EL (cell line): ENCODE measurements at regions not wholly inside any gene's neighbourhood (a gene's known extent, or its start where the extent isn't known, plus 50 kb on each side); places are given as distances from the start of the nearest gene placed in this dataset.

Experiments used
- DNase-seq: peaks from one replicate; pipeline ENCODE4 v3.0.0-alpha.2; 2016

- DNase-seq, result no peak
Measured at GRCh38 chr9:75623462-75623861, 267.0 kb upstream of the PCSK5 start.

GRCh38 chr9:75624998-75625397, 265.5 kb upstream of the PCSK5 start:
- no peak for DNase-seq

DNA sequence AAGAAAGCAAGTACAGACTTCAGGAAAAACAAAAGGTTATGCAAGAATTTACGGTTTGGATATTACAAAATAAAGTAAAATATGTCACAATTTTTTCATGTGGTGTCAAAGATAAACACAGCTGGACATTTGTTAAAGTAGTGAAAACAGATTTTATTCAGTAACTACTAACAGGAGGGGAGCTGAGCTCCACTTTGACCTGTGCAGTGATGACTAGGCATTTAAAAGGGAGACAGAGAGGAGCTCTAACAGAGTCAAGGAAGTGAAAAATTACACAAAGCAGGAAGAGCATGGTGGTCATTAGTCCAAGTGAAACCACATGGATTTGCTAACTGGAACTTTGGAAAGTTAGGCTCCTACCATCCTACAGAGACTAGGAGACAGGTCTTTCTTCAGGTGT, 263.6 kb upstream of the PCSK5 start:
- DNase-seq, result no peak

GRCh38 chr9:75628952-75629351, 261.5 kb upstream of the PCSK5 start:
- no peak for DNase-seq

DNA sequence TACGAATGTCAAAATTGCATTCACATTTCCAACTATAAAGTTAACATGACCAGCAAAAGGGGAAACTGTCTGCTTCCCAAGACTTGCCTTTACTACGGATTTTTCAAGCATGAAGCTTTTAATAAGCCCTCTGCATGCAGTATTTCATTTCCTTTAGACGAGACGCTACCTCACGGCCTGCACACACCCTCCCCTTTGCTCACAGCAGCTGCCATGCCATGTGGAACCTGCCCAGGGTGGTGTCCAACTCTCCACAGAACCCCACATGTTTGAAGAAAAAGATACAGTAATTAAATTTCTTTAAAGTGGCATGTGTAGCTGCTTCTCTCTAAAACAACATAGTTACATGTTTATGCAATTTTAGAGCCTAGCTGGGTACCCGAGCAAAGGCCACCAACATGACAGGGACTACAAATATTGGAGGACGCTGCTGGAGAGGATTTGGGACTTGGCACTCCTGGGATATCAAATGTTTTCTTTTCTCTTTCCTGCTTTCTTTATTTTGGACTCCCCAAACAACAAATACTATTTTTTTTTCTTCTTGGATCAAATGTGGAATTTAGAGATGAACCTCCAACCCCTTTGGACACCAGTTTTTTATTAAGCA, 256.9 kb upstream of the PCSK5 start:
- DNase-seq, result no peak

- no peak for DNase-seq
Measured at GRCh38 chr9:75636427-75637045, 253.9 kb upstream of the PCSK5 start.

DNA sequence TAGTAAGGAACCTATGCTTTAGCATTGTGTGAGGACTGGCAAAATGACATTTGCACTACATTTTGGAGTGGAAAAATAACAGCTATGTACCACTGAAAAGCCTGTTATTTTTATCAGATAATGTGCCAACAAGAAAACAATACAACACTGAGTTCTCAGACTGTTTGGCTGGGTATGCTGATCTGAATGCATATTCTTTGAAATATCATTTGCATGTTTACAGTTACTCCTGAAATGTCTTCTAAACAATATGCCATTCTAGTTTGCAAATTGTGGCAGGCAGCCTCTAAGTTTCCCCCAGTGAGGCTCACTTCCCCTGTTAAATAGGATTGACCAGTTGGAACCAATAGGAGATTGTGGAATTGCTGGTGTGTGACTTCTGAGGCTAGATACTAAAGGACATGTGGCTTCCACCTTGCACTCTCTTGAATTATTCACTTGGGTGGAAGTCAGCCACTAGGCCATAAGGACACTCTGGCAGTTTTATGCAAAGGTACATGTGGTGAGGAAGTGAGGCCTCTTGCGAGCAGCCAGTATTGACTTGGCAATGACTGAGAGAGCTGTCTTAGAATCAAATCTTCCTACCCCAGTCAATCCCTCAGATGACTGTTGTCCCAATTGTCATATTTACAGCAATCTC, 250.4 kb upstream of the PCSK5 start:
- DNase-seq, result no peak

- DNase-seq, result no peak
Measured at GRCh38 chr9:75642522-75642921, 248.0 kb upstream of the PCSK5 start.

DNA sequence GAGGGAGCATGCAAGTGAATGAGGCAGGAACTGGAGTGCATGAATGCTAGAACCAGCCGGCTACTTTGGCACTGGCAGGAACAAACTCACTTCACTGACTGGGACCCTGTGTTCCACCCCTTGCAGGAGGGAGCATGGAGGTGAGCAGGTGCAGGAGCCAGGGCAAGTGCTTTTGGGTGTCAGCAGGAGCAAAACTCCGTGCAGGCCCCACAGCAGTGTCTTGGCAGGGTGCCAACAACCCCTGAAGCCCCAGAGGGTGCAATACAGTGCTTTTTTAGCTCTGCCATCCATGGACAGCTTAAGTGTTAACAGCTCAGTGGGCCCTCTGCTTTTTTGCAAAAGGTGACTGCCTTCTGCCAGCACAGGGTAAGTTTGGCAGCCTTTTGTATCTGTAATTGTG, 245.8 kb upstream of the PCSK5 start:
- DNase-seq, result no peak

- no peak for DNase-seq
Measured at GRCh38 chr9:75648034-75648433, 242.4 kb upstream of the PCSK5 start.

GRCh38 chr9:75649060-75649459, 241.4 kb upstream of the PCSK5 start:
- DNase-seq, result no peak

DNA sequence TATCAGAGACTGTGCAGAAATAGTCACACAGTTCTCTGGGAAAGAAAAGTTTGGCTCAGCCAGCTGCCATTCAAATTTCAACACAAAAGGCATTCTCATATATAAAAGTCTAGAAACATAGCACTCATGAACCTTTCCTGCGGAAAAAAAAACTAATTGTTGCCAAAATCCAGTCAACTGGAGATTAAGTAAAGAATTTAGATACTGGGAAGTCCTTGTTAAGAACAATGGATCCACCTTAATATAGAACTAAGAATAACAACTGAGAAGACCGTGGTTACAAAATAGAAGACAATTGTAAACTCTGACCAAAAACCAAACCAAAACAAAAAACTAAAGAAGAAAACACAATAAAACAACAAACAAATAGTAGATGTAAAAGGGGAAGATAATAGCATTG, 238.8 kb upstream of the PCSK5 start:
- no peak for DNase-seq

- no peak for DNase-seq
Measured at GRCh38 chr9:75653335-75653734, 237.1 kb upstream of the PCSK5 start.

DNA sequence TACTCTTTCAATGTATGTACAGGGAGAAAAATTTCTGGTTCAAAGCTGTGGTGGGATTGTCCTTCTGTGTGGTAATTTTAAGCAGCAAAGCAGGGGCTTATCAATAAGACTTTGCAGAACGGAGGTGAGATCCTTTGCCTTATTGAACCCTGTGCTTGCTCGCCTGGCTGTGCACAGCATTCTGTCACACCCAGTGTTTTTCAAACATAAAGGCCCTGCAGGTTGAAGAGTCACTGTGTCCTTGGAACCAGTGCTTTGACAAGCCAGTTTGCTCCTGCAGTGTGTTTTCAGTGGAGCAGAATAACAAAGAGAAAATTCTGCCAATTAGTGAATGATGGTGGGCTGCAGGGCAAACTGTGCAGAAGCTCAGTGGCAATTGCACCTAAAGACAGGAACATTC, 236.7 kb upstream of the PCSK5 start:
- DNase-seq, result no peak

GRCh38 chr9:75657015-75657414, 233.5 kb upstream of the PCSK5 start:
- no peak for DNase-seq

GRCh38 chr9:75658301-75658905, 232.1 kb upstream of the PCSK5 start:
- DNase-seq, result no peak

DNA sequence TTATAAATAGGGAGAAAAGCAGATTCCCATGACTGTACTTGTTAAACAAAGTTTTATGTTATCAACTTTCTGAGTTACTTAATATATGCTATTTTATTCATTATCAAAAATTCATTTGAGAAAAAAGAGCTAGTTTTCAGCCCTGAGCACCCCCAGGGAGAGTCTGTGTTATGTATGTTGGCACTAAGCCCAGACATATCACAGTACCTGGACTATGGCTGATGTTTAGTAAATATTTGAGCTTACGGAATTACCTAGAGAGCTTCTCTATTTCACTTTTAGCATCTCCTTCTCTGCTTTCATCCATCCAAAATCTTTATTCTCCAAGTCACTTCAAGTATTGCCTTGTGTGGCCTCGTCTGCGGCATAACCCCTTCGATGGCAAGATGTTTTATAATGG, 225.9 kb upstream of the PCSK5 start:
- no peak for DNase-seq

- DNase-seq, result no peak
Measured at GRCh38 chr9:75666856-75667554, 223.5 kb upstream of the PCSK5 start.

DNA sequence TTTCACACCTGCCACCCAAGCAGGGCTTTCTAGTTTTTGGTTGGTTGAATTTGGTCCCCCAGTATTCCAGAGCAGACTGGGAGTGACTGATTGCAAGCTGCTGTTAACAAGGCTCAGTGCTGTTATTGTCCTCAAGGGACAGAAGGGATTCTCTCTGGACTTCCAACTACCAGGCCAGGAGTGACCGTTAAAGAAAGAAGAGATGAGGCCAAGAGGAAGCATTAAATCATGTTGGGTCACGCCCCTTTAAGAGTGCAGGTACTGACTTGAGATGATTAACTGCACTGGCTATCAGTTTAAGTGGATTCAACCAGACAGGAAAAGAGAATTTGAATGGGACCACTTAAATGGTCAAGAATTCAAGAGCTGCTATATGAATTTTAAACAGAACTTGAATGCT, 220.8 kb upstream of the PCSK5 start:
- DNase-seq, result no peak

- DNase-seq, result no peak
Measured at GRCh38 chr9:75671354-75671753, 219.1 kb upstream of the PCSK5 start.

- no peak for DNase-seq
Measured at GRCh38 chr9:75672478-75672877, 218.0 kb upstream of the PCSK5 start.

DNA sequence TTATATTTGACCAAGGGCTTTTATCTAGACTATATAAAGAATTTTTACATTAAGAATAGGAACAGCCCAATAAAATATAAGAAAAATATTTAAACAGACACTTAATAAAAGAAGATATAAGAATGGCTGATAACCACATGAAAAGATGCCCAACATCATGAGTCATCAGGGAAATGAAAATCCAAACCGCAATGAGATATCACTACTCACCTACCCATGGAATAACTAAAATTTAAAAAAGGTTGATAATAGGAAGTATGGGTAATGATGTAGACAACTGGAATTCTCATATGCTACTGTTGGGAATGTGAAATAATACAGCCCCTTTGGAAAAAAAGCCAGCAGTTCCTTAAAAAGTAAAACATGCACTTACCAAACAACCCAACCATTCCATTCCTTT, 206.9 kb upstream of the PCSK5 start:
- no peak for DNase-seq

DNA sequence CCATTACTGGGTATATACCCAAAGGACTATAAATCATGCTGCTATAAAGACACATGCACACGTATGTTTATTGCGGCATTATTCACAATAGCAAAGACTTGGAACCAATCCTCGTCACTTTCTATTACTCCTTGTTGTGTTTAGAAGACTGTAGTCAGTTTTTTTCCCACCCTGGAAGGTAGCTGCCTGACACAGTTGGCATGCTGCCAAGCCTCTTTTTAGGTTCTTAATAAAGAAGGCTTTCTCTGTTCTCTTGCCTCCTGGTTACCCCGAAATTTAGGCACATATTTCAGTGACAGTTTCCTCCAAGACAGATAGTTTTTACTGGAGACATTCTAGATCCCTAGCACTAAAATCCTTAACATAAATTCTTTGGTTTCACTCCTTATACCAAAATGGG, 205.4 kb upstream of the PCSK5 start:
- no peak for DNase-seq
